RPMI7951 (cell line): ENCODE measurements at regions not wholly inside any gene's neighbourhood (a gene's known extent, or its start where the extent isn't known, plus 50 kb on each side); places are given as distances from the start of the nearest gene placed in this dataset.

Experiments
- DNase-seq: peaks from one replicate; pipeline ENCODE4 v3.0.0-alpha.2; 2012; ENCODE audit warnings: low read depth

GRCh38 chr10:104576611-104577010, 64.5 kb upstream of the SORCS3 start:
- DNase-seq, result no peak

DNA sequence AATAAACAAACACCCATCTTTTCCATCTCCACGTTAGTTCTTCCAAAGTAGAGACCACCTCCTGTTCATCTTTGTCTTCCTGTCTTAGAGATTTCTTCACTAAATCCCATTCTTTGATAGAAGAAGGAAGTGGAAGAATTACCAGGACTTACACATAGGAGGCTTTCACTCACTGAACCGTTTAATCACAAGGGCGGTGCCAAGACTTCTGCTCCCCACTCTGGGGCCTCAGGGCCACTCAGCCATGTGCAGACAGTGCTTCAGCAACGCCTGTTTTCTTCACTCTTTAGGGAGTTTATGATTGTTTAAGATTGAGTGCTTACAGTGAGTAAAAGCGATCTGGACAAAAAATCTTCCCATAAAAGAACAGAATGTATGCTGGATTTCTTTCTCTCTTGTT, 63.9 kb upstream of the SORCS3 start:
- DNase-seq, result peak; percentile 13

DNA sequence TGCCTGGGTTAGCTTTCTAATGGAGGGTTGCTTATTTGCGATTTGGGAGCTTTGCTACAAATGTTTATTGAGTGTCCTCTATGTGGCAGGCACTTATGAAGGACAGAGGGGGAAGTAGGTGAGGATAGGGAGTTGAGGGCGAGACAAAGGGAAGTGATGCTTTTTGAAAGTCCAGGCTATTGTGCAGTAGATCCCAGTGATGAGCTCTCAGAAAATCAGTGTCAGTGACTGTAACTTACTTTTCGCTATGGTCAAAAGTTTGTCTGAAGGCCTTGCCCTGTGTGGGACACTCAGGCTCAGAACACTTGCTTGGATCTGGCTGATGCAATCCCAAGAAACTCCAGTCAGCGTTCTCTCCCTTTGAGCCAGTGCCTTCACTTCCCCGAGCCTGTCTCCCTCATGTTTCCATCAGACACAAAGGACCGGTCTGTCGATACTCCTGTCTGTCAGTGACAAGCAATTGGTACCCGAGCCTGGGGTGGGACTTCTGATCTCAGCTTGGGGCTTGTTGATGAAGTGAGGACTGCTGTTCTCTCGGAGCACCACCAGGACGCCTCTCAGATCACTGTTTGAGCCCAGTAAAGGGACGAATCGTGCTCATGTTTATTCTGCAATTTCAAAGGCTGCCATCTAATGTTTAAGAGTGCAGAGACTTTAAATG, 63.1 kb upstream of the SORCS3 start:
- DNase-seq, result peak; percentile 11

DNA sequence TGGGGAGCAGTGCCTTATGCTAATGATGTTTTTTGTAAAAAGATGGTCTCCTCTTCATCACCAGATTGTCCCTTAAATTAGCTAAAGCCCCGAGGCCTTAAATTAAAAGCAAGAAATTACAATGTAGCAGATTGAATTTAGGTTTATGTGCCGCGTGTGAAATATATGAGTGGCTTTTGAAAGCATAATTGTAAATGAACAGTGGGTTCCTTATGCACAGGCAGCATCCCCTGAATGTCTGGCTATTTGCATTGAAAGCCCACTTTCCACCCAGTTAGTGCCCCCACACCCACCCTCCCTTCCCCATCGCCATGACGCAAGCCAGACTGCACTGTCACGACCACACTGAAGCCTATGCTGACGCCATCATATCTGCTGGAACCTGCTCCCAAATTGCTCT, 62.4 kb upstream of the SORCS3 start:
- DNase-seq, result no peak

GRCh38 chr10:104579136-104579535, 62.0 kb upstream of the SORCS3 start:
- no peak for DNase-seq

DNA sequence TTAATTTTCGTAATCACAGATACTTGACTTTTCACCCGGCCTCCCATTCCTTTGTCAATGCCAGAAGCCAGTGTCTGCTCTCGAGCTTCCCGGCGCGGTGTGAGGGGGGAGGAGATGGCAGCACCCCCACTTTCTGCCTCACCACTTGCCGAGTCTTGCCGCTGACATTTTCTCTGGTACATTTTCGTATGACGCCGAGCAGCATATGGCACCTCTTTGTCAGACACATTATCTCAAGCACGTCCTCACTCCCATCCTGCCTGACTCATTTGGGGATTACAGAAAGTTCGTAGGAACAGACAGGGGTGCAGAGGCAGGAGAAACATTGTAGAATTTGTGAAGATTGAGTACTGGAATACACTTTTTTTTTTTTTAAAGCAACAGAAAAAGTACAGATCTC, 60.8 kb upstream of the SORCS3 start:
- DNase-seq, result peak; percentile 51

DNA sequence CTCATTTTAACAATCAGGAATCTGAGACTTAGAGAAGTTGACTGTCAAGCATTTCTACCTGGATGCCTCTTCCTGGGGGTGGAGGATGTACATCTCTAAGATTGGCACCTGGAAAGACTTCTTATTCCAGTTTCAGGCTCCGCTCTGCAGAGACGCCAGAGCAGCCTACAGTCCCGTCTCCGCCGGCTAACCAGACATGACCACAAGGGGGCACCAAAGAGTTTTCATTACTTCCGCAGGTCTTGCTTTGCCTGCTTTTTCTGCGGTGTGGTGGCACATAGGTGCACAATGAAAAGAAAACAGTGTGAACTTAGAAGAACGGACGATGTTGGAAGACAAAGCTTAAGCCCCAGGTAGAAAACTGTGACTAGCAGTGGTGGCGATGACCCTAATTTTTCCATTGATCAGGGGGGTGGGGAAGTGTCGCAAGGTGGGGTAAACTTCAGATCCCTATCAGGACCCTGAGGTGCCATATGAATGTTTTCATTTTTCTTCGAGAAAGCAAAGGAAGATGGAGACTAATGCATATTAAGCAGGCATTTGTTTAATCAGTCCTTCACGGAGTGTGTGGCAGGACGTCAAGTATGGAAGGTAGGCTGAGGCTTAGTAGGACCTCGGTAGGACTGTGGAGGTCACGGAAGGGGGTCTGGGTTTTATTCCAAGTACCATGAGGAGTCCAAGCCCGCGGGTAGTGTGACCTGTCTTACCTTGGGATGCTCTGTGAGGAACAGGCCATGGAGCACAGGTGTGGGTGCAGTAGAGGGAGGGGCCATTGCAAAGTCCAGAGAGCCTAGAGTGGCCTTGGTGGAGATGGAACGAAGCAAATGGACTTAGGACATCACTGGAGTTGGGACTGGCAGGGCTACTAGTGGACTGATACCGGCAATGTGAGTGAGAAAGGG, 60.1 kb upstream of the SORCS3 start:
- DNase-seq, result peak; percentile 63

- peak; percentile 54 for DNase-seq
These were observed 59.0 kb upstream of the SORCS3 start for GRCh38 chr10:104581884-104582601.

DNA sequence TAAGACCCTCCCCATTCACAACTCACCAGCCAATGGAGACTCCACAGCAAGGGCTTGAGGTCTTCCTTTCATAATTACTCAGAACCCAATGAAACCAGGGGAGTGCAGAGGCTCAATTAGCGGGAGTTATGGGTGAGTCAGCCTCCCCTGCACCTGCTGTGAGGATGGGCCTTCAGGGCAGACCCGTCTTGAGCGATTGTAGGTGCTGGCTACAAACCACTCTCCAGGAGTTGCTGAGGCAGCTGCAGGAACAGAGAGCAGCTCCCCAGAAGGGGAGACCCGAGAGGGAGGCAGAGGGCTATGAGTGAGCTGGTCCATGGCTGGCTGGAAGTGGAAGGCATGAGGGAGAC, 58.5 kb upstream of the SORCS3 start:
- DNase-seq, result peak; percentile 48

- DNase-seq, result no peak
These were observed 58.1 kb upstream of the SORCS3 start for GRCh38 chr10:104582966-104583365.

- no peak for DNase-seq
These were observed 56.5 kb upstream of the SORCS3 start for GRCh38 chr10:104584541-104584940.

- DNase-seq, result no peak
These were observed 53.3 kb upstream of the SORCS3 start for GRCh38 chr10:104587751-104588150.

DNA sequence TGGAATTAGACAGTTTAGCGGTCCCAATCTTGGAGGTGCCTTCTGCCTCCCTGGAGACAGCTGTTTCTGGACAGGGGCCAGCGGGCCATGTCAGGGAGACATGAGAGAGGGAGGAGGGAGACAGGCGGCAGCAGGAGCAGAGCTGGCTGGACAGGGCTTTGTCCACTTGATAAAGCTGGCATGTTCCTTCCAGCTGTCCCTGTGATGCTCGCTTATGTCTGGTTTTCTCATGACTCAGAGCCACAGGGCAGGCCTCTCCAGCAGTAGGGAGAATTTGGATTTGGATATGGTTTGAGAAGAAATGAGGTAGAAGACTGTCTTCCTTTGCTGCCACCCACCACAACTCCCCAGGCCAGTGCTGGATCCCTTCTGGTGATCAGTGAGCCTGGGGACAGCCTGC, 51.7 kb upstream of the SORCS3 start:
- peak; percentile 73 for DNase-seq

DNA sequence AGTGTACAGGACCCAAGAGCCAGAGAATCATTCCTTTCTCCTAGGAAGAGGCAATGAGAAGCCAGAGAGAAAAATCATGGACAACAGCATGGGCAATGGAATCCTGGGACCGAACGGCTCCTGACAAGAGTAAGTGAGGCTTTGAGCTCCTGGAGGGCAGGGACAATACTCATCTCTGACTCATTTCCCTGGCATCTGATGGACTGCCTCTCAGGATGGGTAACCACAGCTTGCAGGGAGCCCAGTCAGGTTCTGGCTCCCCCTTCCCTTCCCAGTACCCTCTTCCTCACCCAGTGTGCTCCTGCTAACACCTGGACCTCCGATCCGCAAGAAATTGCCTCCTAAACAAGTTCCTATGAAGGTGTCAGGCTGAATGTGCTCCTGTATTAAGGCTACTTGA, 51.2 kb upstream of the SORCS3 start:
- DNase-seq, result peak; percentile 86
